ENCODE measurements at regions not wholly inside any gene's neighbourhood (a gene's known extent, or its start where the extent isn't known, plus 50 kb on each side); places are given as distances from the start of the nearest gene placed in this dataset.
"Not testable (repeated sequence)": the region's sequence is repeated elsewhere in the genome, so short reads cannot be mapped to it uniquely, and the experiment has no call there.

GRCh38 chr9:40130598-40130997 is 775.1 kb downstream of the SPATA31A1 start:
- TF ChIP-seq CTCF (IDR thresholded peaks at IDR 0.05; ENCODE audit: insufficient read depth, low read length); REST (IDR thresholded peaks at IDR 0.05; ENCODE audit: insufficient replicate concordance, low read depth); POLR2AphosphoS5 (IDR thresholded peaks at IDR 0.05; ENCODE audit: low read depth): not testable (repeated sequence)
